Mesothelial cell of epicardium (in vitro differentiated cells): ENCODE measurements at regions not wholly inside any gene's neighbourhood (a gene's known extent, or its start where the extent isn't known, plus 50 kb on each side); places are given as distances from the start of the nearest gene placed in this dataset.
"Not testable (repeated sequence)": the region's sequence is repeated elsewhere in the genome, so short reads cannot be mapped to it uniquely, and the experiment has no call there.

Experiments
- DNase-seq, 2 experiments: peaks; one replicate each; pipeline ENCODE4 v3.0.0; 2021; ENCODE audit warnings: low spot score in 2 of 2; ENCODE audit not compliant: unreplicated experiment in 2 of 2
- H3K27ac Mint-ChIP-seq: 2 replicates; pipeline ENCODE4 v1.8.0; 2021; ENCODE audit warnings: mixed read lengths
- H3K27me3 Mint-ChIP-seq: 2 replicates; pipeline ENCODE4 v1.8.0; 2021; ENCODE audit warnings: low read depth, mixed read lengths
- H3K36me3 Mint-ChIP-seq: 2 replicates; pipeline ENCODE4 v1.8.0; 2021; ENCODE audit warnings: mixed read lengths
- H3K4me1 Mint-ChIP-seq: 2 replicates; pipeline ENCODE4 v1.8.0; 2021; ENCODE audit warnings: mixed read lengths
- H3K4me3 Mint-ChIP-seq: 2 replicates; pipeline ENCODE4 v1.8.0; 2021; ENCODE audit warnings: mild to moderate bottlenecking, moderate library complexity, mixed read lengths
- H3K9me3 Mint-ChIP-seq: 2 replicates; pipeline ENCODE4 v1.8.0; 2021; ENCODE audit warnings: mixed read lengths
- TF ChIP-seq, protein P1 (sequence below): fragments of 200-600 bp; sonication (generic); IDR thresholded peaks from one replicate; pipeline ENCODE4 v1.5.0; 2021; ENCODE audit warnings: antibody characterized with exemption; ENCODE audit not compliant: unreplicated experiment

DNA sequence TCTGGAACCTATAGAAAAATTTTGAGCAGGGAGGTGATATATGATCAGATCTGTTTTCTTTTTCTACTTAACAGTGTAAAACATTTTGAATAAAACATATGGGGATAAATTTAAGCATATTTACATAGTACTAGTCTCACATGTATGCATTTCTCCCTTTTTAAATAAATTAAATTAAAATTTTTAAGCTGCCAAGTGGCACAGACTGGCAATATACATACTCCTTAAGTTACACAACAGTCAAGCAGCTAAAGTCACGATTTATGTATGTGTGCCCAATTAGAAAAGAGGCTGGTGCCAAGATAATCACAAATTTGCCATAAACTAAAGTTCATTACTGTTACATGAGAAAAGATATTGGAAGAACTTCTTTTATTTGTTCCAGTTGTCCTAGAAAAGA lies 532.0 kb downstream of the RWDD3 start:
- TF ChIP-seq, protein P1, sequence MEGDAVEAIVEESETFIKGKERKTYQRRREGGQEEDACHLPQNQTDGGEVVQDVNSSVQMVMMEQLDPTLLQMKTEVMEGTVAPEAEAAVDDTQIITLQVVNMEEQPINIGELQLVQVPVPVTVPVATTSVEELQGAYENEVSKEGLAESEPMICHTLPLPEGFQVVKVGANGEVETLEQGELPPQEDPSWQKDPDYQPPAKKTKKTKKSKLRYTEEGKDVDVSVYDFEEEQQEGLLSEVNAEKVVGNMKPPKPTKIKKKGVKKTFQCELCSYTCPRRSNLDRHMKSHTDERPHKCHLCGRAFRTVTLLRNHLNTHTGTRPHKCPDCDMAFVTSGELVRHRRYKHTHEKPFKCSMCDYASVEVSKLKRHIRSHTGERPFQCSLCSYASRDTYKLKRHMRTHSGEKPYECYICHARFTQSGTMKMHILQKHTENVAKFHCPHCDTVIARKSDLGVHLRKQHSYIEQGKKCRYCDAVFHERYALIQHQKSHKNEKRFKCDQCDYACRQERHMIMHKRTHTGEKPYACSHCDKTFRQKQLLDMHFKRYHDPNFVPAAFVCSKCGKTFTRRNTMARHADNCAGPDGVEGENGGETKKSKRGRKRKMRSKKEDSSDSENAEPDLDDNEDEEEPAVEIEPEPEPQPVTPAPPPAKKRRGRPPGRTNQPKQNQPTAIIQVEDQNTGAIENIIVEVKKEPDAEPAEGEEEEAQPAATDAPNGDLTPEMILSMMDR = no peak
- Mint-ChIP-seq H3K4me3 (no peak overlapping the region), H3K27me3 (no peaks in the 10 kb centered on the region), H3K36me3 (no peaks in the 10 kb centered on the region), H3K27ac (no peak overlapping the region), H3K9me3 (peaks cover 24% of the 10 kb centered on the region), H3K4me1 (no peaks in the 10 kb centered on the region)
- no peak for DNase-seq

DNA sequence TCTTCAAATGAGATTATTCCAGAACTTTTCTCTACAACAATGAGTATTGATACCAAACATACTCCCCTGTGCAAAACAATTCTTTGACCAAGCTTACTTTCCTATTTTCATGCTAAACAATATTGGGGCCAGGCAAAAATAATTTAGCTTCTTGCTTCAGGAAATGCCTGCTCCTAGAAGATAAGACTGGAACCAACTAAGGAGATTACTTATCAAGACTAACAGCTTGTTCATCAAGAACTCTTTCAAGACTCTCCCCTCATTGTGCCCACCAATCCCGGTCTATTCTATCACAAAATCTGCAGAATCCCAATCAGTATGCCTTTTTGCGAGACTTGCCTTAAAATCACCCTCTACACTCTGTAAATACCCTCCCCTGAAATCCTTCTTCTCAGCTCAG lies 536.6 kb downstream of the RWDD3 start:
- no peaks in the 10 kb centered on the region for H3K36me3 Mint-ChIP-seq
- H3K27ac Mint-ChIP-seq = no peak overlapping the region
- no peak for DNase-seq
- H3K27me3 Mint-ChIP-seq = no peaks in the 10 kb centered on the region
- H3K9me3 Mint-ChIP-seq = no peaks in the 10 kb centered on the region
- no peak overlapping the region for H3K4me3 Mint-ChIP-seq
- no peaks in the 10 kb centered on the region for H3K4me1 Mint-ChIP-seq
- TF ChIP-seq, protein P1 = no peak

DNA sequence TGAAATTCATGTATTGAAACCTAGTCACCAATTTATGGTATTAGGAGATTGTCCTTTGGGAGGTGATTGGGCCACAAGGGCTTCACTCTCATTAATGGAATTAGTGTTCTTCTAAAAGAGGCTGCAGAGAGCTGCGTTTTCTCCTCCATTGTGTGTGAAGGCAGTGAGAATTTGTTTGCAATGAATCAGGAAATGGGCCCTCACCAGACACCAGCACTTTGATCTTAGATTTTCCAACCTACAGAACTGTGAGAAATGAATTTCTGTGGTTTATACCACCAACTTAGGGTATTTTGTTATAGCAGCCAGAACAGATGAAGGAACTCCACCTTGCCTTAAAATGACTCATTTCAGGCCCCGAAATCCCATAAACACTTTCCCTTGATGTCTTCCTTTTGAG lies 544.2 kb downstream of the RWDD3 start:
- H3K9me3 Mint-ChIP-seq = no peaks in the 10 kb centered on the region
- H3K4me1 Mint-ChIP-seq = peaks cover 3% of the 10 kb centered on the region
- no peak overlapping the region for H3K4me3 Mint-ChIP-seq
- no peaks in the 10 kb centered on the region for H3K36me3 Mint-ChIP-seq
- H3K27me3 Mint-ChIP-seq = no peaks in the 10 kb centered on the region
- no peak for DNase-seq
- TF ChIP-seq, protein P1 = no peak
- H3K27ac Mint-ChIP-seq = no peak overlapping the region

DNA sequence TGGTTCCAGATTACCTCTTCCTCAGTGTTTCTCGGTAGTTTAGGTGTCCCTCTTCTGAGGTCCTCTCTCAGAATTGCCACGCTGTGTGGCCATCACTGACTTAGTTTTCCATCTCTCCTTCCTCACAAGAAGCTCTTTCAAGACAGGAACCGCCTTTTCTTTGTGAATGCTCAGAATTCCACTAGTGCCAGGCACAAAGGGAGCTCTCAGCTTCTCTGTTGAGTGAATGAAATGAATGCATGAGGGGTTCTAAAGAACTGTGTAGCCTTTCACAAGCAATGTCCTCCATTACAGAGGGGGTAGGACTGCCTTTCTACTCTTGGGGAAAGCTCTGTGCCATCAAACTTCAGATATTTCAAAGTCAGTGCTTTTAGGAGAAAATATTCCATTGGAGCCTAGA lies 546.8 kb downstream of the RWDD3 start:
- no peak for DNase-seq
- Mint-ChIP-seq H3K27ac (no peak overlapping the region), H3K4me3 (no peak overlapping the region), H3K36me3 (no peaks in the 10 kb centered on the region), H3K4me1 (peaks cover 3% of the 10 kb centered on the region), H3K9me3 (no peaks in the 10 kb centered on the region), H3K27me3 (no peaks in the 10 kb centered on the region)
- TF ChIP-seq, protein P1 = no peak

DNA sequence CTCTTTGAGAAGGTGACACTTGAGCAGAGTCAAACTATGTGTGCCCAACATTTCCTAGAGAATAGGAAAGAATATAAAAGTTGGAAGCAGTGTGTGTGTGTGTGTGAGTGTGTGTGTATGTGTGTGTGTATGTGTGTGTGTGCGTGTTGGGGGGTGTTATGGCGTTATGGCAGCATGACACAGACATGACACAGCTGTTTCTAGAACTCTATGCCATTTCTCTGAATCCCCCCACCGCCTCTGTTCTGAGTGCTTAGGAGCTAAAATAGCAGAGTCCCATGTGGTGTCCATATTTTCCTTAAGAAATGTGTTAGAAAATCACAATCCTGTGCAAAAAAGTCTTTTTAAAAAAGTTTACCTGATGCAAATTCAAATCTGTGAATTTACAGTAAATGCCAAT lies 556.1 kb downstream of the RWDD3 start:
- H3K36me3 Mint-ChIP-seq = no peaks in the 10 kb centered on the region
- no peak for DNase-seq
- H3K9me3 Mint-ChIP-seq = peaks cover 9% of the 10 kb centered on the region
- H3K27ac Mint-ChIP-seq = no peak overlapping the region
- TF ChIP-seq, protein P1 = no peak
- no peaks in the 10 kb centered on the region for H3K27me3 Mint-ChIP-seq
- no peaks in the 10 kb centered on the region for H3K4me1 Mint-ChIP-seq
- no peak overlapping the region for H3K4me3 Mint-ChIP-seq

DNA sequence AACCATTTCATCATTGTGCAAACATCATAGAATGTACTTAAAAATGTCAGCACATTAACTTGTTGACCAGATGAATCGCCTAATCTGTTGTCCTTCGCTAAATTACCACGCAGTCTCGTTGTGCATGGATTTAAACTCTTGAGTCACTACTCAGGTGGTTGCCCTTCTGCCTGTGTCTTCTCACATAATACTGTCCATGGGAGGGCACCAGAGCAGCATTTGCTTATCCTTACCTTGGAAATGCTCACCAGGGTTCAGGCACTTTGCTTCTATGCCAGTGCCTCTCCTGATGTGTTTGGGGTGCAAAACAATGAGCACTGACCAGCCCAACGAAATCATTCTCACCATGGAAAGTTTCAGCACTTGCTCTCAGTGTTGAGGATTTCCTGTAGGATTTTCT lies 559.9 kb downstream of the RWDD3 start:
- Mint-ChIP-seq H3K9me3 (peaks cover 17% of the 10 kb centered on the region), H3K4me3 (no peak overlapping the region), H3K36me3 (no peaks in the 10 kb centered on the region), H3K27ac (no peak overlapping the region), H3K27me3 (no peaks in the 10 kb centered on the region), H3K4me1 (no peaks in the 10 kb centered on the region)
- DNase-seq = no peak
- TF ChIP-seq, protein P1 = no peak

DNA sequence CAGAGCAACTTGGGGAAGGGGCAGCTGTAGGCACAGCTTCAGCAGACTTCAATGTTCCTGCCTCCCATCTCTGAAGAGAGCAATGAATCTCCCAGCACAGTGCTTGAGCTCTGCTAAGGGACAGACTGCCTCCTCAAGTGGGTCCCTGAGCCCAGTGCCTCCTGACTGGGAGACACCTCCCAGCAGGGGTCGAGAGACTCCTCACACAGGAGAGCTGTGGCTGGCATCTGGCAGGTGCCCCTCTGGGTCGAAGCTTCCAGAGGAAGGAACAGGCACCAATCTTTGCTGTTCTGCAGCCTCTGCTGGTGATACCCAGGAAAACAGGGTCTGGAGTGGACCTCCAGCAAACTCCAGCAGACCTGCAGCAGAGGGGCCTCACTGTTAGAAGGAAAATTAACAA lies 563.8 kb downstream of the RWDD3 start:
- not testable (repeated sequence) for H3K4me3 Mint-ChIP-seq, H3K4me1 Mint-ChIP-seq, H3K27me3 Mint-ChIP-seq, DNase-seq, H3K27ac Mint-ChIP-seq, H3K36me3 Mint-ChIP-seq
- peaks cover 30% of the 10 kb centered on the region for H3K9me3 Mint-ChIP-seq
